Muscle of leg (tissue), 3 donors: ENCODE measurements at regions not wholly inside any gene's neighbourhood (a gene's known extent, or its start where the extent isn't known, plus 50 kb on each side); places are given as distances from the start of the nearest gene placed in this dataset.

Experiments
- DNase-seq: peaks from one replicate; pipeline ENCODE4 v3.0.0; 2013
- H3K27ac ChIP-seq: one replicate; pipeline ENCODE4 v1.5.1; 2013; ENCODE audit warnings: mild to moderate bottlenecking, low read length, control low read depth
- H3K27me3 ChIP-seq: one replicate; pipeline ENCODE4 v1.6.1; 2013; ENCODE audit warnings: low read length; ENCODE audit not compliant: control insufficient read depth, insufficient read depth
- H3K36me3 ChIP-seq: one replicate; pipeline ENCODE4 v1.6.1; 2013; ENCODE audit warnings: low read length; ENCODE audit not compliant: control insufficient read depth, insufficient read depth
- H3K4me1 ChIP-seq: one replicate; pipeline ENCODE4 v1.6.1; 2013; ENCODE audit warnings: low read length; ENCODE audit not compliant: control insufficient read depth, insufficient read depth
- H3K4me3 ChIP-seq: one replicate; pipeline ENCODE4 v1.5.1; 2013; ENCODE audit warnings: low read length, control low read depth
- H3K9me3 ChIP-seq: replicated peaks from 2 replicates; pipeline ENCODE4 v1.6.1; 2013; ENCODE audit warnings: low read depth, low read length; ENCODE audit not compliant: control insufficient read depth
- WGBS: methylation state at CpG from one replicate; pipeline ENCODE4 v1.1.5; 2013; ENCODE audit warnings: missing lambda C conversion rate; ENCODE audit not compliant: insufficient coverage; 5-methylcytosine and 5-hydroxymethylcytosine counted together

- Histone ChIP-seq H3K27me3 (peaks cover 9% of the 10 kb centered on the region), H3K4me1 (no peaks in the 10 kb centered on the region), H3K9me3 (no peaks in the 10 kb centered on the region), H3K4me3 (no peak overlapping the region), H3K27ac (no peak overlapping the region), H3K36me3 (no peaks in the 10 kb centered on the region)
- 91% methylated on average over 14 of the region's 17 CpGs for WGBS
- no peak for DNase-seq
Observed at GRCh38 chrX:40359593-40359992, 221.2 kb upstream of the ATP6AP2 start.

DNA sequence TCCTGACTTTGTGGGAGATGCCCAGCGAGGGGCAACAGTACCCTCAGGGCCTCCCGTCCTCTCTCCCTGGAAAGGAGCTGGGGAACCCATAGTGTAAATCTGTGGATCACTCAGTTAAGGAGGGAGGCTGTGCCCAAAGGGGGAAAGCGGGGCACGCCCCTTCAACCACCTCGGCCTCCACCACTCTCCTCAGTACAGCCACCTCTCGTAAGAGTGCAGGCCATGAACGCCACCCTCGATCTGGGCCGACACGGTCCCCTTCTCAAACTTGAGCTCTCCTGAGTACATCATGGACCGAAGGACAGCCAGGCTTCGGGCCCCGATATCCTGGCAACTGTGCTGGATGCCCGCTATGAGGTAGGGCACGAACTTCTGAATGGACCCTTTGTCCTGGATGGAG, 221.8 kb upstream of the ATP6AP2 start:
- peaks cover 9% of the 10 kb centered on the region for H3K27me3 ChIP-seq
- no peak overlapping the region for H3K27ac ChIP-seq
- H3K9me3 ChIP-seq, result no peaks in the 10 kb centered on the region
- no peak for DNase-seq
- 97% methylated on average over 11 of the region's 15 CpGs for WGBS
- H3K4me1 ChIP-seq, result no peaks in the 10 kb centered on the region
- no peaks in the 10 kb centered on the region for H3K36me3 ChIP-seq
- no peak overlapping the region for H3K4me3 ChIP-seq

DNA sequence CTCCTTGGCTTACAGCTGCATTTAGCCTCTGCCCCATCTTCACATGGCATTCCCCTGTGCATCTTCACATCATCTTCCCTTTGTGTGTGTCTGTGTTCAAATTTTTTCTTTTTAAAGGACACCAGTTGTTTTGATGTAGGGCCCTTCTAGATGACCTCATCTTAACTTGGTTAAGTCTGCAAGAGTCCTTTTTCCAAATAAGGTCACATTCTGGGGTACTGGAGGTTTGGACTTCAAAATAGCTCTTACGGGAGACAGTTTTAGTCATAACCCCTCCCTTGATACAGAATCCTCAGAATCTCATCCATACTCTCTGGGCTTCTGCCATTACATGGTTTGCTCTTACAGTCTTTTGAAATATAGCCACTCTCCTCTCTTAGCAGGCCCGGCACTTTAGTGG, 231.5 kb upstream of the ATP6AP2 start:
- no peak overlapping the region for H3K4me3 ChIP-seq
- no peak for DNase-seq
- no CpG with 5 or more reads among the region's 2 CpGs for WGBS
- no peak overlapping the region for H3K27ac ChIP-seq
- H3K9me3 ChIP-seq, result peaks cover 9% of the 10 kb centered on the region
- H3K27me3 ChIP-seq, result peaks cover 6% of the 10 kb centered on the region
- no peaks in the 10 kb centered on the region for H3K36me3 ChIP-seq
- H3K4me1 ChIP-seq, result no peaks in the 10 kb centered on the region

DNA sequence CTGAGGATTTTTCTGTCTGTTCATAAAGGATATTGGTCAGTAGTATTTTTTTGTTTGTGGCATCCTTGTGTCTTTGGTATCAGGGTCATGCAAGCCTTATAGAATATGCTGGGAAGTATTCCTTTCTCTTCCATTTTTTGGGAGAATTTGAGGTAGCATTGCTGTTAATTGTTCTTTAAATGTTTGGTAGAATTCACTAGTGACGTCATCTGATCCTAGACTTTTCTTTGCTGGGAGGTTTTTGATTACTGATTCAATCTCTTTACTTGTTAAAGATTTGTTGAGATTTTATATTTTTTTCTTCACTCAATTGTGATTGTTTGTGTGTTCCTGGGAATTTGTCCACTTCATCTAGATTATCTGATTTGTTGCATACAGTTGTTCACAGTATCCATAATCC, 234.4 kb upstream of the ATP6AP2 start:
- Histone ChIP-seq H3K9me3 (peaks cover 9% of the 10 kb centered on the region), H3K4me3 (no peak overlapping the region), H3K4me1 (no peaks in the 10 kb centered on the region), H3K27ac (no peak overlapping the region), H3K36me3 (no peaks in the 10 kb centered on the region), H3K27me3 (peaks cover 2% of the 10 kb centered on the region)
- no CpG with 5 or more reads among the region's 1 CpG for WGBS
- no peak for DNase-seq

DNA sequence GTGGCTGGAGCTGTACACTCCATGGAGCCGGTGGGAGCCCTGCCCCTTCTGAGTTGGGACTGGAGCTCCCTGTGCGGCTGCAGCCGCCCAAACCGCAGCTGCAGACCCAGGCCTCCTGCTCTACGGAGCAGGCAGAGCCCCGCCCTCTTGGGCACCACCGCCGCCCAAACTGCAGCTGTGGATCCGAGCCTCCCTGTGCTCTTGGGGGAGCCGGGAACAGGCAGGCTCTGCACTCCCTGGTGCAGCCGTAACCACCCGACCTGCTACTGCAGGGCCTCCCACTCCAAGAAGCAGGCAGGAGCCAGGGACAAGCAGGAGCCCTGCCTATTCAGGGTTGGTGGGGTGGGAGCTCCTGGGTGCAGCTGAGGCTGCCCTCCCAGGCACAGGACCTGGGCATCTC, 237.5 kb upstream of the ATP6AP2 start:
- Histone ChIP-seq H3K36me3 (no peaks in the 10 kb centered on the region), H3K27ac (no peak overlapping the region), H3K4me3 (no peak overlapping the region), H3K27me3 (peaks cover 7% of the 10 kb centered on the region), H3K4me1 (no peaks in the 10 kb centered on the region), H3K9me3 (peaks cover 9% of the 10 kb centered on the region)
- 73% methylated on average over 11 of the region's 12 CpGs for WGBS
- DNase-seq, result no peak

- H3K4me3 ChIP-seq, result no peak overlapping the region
- no CpG with 5 or more reads among the region's 1 CpG for WGBS
- H3K27me3 ChIP-seq, result peaks cover 7% of the 10 kb centered on the region
- H3K4me1 ChIP-seq, result no peaks in the 10 kb centered on the region
- H3K27ac ChIP-seq, result no peak overlapping the region
- H3K9me3 ChIP-seq, result peaks cover 2% of the 10 kb centered on the region
- no peak for DNase-seq
- H3K36me3 ChIP-seq, result no peaks in the 10 kb centered on the region
Observed at GRCh38 chrX:40340116-40340515, 240.7 kb upstream of the ATP6AP2 start.

GRCh38 chrX:40333344-40333743, 235.6 kb upstream of the BCOR start:
- H3K27me3 ChIP-seq, result peaks cover 7% of the 10 kb centered on the region
- no CpG with 5 or more reads among the region's 3 CpGs for WGBS

GRCh38 chrX:40331762-40332161, 234.0 kb upstream of the BCOR start:
- Histone ChIP-seq H3K36me3 (no peaks in the 10 kb centered on the region), H3K4me3 (no peak overlapping the region), H3K9me3 (peaks cover 3% of the 10 kb centered on the region), H3K27ac (no peak overlapping the region), H3K27me3 (peaks cover 13% of the 10 kb centered on the region), H3K4me1 (no peaks in the 10 kb centered on the region)
- WGBS, result 83% methylated on average over 1 of the region's 5 CpGs
- no peak for DNase-seq

More at GRCh38 chrX:40333344-40333743, 235.6 kb upstream of the BCOR start:
- H3K4me1 ChIP-seq, result no peaks in the 10 kb centered on the region
- H3K9me3 ChIP-seq, result peaks cover 3% of the 10 kb centered on the region
- DNase-seq, result no peak
- no peaks in the 10 kb centered on the region for H3K36me3 ChIP-seq
- H3K4me3 ChIP-seq, result no peak overlapping the region
- no peak overlapping the region for H3K27ac ChIP-seq

DNA sequence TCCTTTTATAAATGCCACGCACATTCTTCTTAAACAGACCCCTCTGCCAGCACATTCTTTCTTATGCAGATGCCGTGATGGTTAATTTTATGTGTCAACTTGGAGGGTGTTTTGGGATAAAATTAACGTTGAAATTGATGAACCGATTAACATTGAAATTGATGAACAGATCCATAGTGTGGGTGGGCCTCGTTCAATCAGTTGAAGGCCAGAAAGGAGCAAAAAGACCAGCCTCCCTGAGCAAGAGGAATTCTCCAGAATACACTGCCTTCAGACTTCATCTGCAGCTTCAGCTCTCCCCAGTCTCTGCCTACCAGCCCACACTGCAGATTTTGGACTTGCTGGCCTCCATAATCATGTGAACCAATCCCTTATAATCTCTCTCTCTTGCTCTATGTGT, 233.6 kb upstream of the BCOR start:
- Histone ChIP-seq H3K9me3 (peaks cover 3% of the 10 kb centered on the region), H3K4me1 (no peaks in the 10 kb centered on the region), H3K27ac (no peak overlapping the region), H3K36me3 (no peaks in the 10 kb centered on the region), H3K4me3 (no peak overlapping the region), H3K27me3 (peaks cover 13% of the 10 kb centered on the region)
- DNase-seq, result no peak
- WGBS, result 100% methylated on average over 1 of the region's 5 CpGs

GRCh38 chrX:40329616-40330015, 231.9 kb upstream of the BCOR start:
- Histone ChIP-seq H3K27me3 (peaks cover 15% of the 10 kb centered on the region), H3K36me3 (no peaks in the 10 kb centered on the region), H3K4me1 (no peaks in the 10 kb centered on the region), H3K4me3 (no peak overlapping the region), H3K27ac (no peak overlapping the region), H3K9me3 (peaks cover 3% of the 10 kb centered on the region)
- WGBS, result 75% methylated on average over 2 of the region's 2 CpGs
- DNase-seq, result no peak

DNA sequence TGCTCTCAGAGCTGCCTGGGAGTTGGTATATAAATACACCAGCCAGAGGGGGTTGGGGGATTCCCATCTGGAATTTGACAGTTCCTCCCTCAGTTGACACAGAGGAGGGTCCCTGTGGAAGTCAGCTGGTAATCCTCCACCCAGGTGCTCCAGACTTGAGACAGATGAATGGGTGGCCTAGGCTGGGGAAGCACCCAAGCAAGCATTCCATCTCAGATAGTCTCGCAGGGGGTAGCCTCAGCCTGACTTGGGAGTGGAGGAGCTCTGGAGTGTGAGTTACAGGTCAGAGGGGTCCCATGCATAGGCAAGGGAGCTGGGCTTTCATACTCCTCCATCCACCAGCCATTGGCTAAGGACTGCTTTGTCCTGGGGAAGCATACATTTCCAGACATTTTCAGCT, 229.3 kb upstream of the BCOR start:
- H3K27me3 ChIP-seq, result peaks cover 17% of the 10 kb centered on the region
- H3K4me3 ChIP-seq, result no peak overlapping the region
- WGBS, result no CpG with 5 or more reads among the region's 1 CpG
- no peaks in the 10 kb centered on the region for H3K9me3 ChIP-seq
- DNase-seq, result no peak
- H3K4me1 ChIP-seq, result no peaks in the 10 kb centered on the region
- H3K27ac ChIP-seq, result no peak overlapping the region
- H3K36me3 ChIP-seq, result no peaks in the 10 kb centered on the region
